CD14-positive monocyte (primary cell): ENCODE measurements at regions not wholly inside any gene's neighbourhood (a gene's known extent, or its start where the extent isn't known, plus 50 kb on each side); places are given as distances from the start of the nearest gene placed in this dataset.

Experiments used
- DNase-seq, 3 donors: peaks; one replicate each; pipeline ENCODE4 v3.0.0-alpha.2; 2011 to 2022
- H2AFZ ChIP-seq: 2 replicates; pipeline ENCODE4 v1.6.0; 2012; ENCODE audit warnings: mild to moderate bottlenecking, low read depth, low read length, inconsistent platforms; ENCODE audit not compliant: insufficient read depth, poor library complexity, severe bottlenecking
- H3K27ac ChIP-seq, 2 donors: 1 replicate in 1 of 2; 2 replicates in 1 of 2; pipeline ENCODE4 v1.5.1; 2012 to 2013; ENCODE audit warnings: low read length in 2 of 2, control low read depth in 1 of 2, inconsistent platforms in 1 of 2, low read depth in 1 of 2, mild to moderate bottlenecking in 1 of 2
- H3K27me3 ChIP-seq, 2 donors: one replicate each; pipeline versions ENCODE4 v1.6.0 to v1.6.1; 2011 to 2013; ENCODE audit warnings: low read length in 2 of 2; ENCODE audit not compliant: control insufficient read depth in 2 of 2, insufficient read depth in 2 of 2
- H3K36me3 ChIP-seq, 2 donors: replicated peaks in 1 of 2; 1 replicate in 1 of 2; 2 replicates in 1 of 2; pipeline versions ENCODE4 v1.5.1 to v1.6.1; 2012 to 2013; ENCODE audit warnings: low read length in 2 of 2, control low read depth in 1 of 2, inconsistent platforms in 1 of 2, mild to moderate bottlenecking in 1 of 2; ENCODE audit not compliant: insufficient read depth in 2 of 2, control insufficient read depth in 1 of 2
- H3K4me1 ChIP-seq, 2 donors: 1 replicate in 1 of 2; 2 replicates in 1 of 2; pipeline versions ENCODE4 v1.5.1 to v1.6.1; 2012 to 2013; ENCODE audit warnings: low read length in 2 of 2, control low read depth in 1 of 2, inconsistent platforms in 1 of 2, mild to moderate bottlenecking in 1 of 2, moderate library complexity in 1 of 2; ENCODE audit not compliant: insufficient read depth in 2 of 2, control insufficient read depth in 1 of 2
- H3K4me2 ChIP-seq: replicated peaks from 2 replicates; pipeline ENCODE3; 2012; ENCODE audit warnings: low read length, moderate library complexity, mild to moderate bottlenecking; ENCODE audit not compliant: poor library complexity, severe bottlenecking; ENCODE audit errors: extremely low read depth
- H3K4me3 ChIP-seq, 3 experiments: fragments of 200-600 bp in 1 of 3; sonication (generic) in 1 of 3; replicated peaks in 1 of 3; 1 replicate in 2 of 3; 2 replicates in 1 of 3; pipeline ENCODE4 v1.5.1; 2011 to 2013; ENCODE audit warnings: low read length in 3 of 3, mild to moderate bottlenecking in 3 of 3, control low read depth in 2 of 3, low read depth in 2 of 3, inconsistent platforms in 1 of 3, moderate library complexity in 1 of 3
- H3K79me2 ChIP-seq: 2 replicates; pipeline ENCODE4 v1.6.0; 2012; ENCODE audit warnings: mild to moderate bottlenecking, control low read depth, inconsistent platforms, low read length, moderate library complexity; ENCODE audit not compliant: insufficient read depth
- H3K9ac ChIP-seq: 2 replicates; pipeline ENCODE4 v1.6.0; 2017; ENCODE audit warnings: low read length, mild to moderate bottlenecking; ENCODE audit not compliant: insufficient read depth, poor library complexity, severe bottlenecking
- H3K9me3 ChIP-seq, 2 donors: replicated peaks in 1 of 2; 1 replicate in 1 of 2; 2 replicates in 1 of 2; pipeline versions ENCODE4 v1.5.1 to v1.6.1; 2012 to 2013; ENCODE audit warnings: low read length in 2 of 2, control low read depth in 1 of 2; ENCODE audit not compliant: control insufficient read depth in 1 of 2, insufficient read depth in 1 of 2
- H4K20me1 ChIP-seq: 2 replicates; pipeline ENCODE4 v1.6.0; 2012; ENCODE audit warnings: mild to moderate bottlenecking, low read length, control low read depth, moderate library complexity; ENCODE audit not compliant: insufficient read depth
- H3K27ac Mint-ChIP-seq, 7 donors: one replicate each; pipeline ENCODE4 v1.8.0; 2020; ENCODE audit warnings: mild to moderate bottlenecking in 7 of 7, mixed read lengths in 7 of 7, moderate library complexity in 6 of 7, inconsistent platforms in 2 of 7
- H3K27me3 Mint-ChIP-seq, 3 donors: one replicate each; pipeline ENCODE4 v1.8.0; 2021 to 2022; ENCODE audit warnings: low read depth in 3 of 3, mild to moderate bottlenecking in 3 of 3, mixed read lengths in 3 of 3, moderate library complexity in 3 of 3, inconsistent platforms in 1 of 3
- H3K36me3 Mint-ChIP-seq, 2 donors: one replicate each; pipeline ENCODE4 v1.8.0; 2020; ENCODE audit warnings: mixed read lengths in 2 of 2, inconsistent platforms in 1 of 2, mild to moderate bottlenecking in 1 of 2
- H3K4me1 Mint-ChIP-seq: one replicate; pipeline ENCODE4 v1.8.0; 2020; ENCODE audit warnings: mild to moderate bottlenecking, mixed read lengths
- H3K4me3 Mint-ChIP-seq, 2 donors: one replicate each; pipeline ENCODE4 v1.8.0; 2020; ENCODE audit warnings: mild to moderate bottlenecking in 2 of 2, mixed read lengths in 2 of 2, moderate library complexity in 1 of 2
- H3K9me3 Mint-ChIP-seq, 7 donors: one replicate each; pipeline ENCODE4 v1.8.0; 2020 to 2022; ENCODE audit warnings: mixed read lengths in 7 of 7, mild to moderate bottlenecking in 6 of 7, moderate library complexity in 6 of 7, inconsistent platforms in 2 of 7
- CTCF ChIP-seq: fragments of 200-600 bp; IDR thresholded peaks from one replicate; pipeline ENCODE4 v1.8.0; 2022; ENCODE audit warnings: antibody characterized with exemption, mild to moderate bottlenecking
- WGBS: methylation state at CpG from one replicate; pipeline ENCODE4 v1.1.5; 2013; ENCODE audit warnings: missing lambda C conversion rate; ENCODE audit not compliant: insufficient coverage; 5-methylcytosine and 5-hydroxymethylcytosine counted together
- intact Hi-C, 2 donors: fragments of 100-400 bp; cut with micrococcal nuclease; formaldehyde crosslinking; loops; one replicate each; pipeline versions ENCODE4 v1.15.0 to v1.15.1; 2023

GRCh38 chr5:16000056-16000455, 179.5 kb downstream of the MARCHF11 start:
- H4K20me1 ChIP-seq = no peaks in the 10 kb centered on the region
- Mint-ChIP-seq H3K27ac (no peak overlapping the region), H3K27me3 (no peaks in the 10 kb centered on the region), H3K4me1 (no peaks in the 10 kb centered on the region), H3K36me3 (no peaks in the 10 kb centered on the region), H3K9me3 (peaks cover 0 to 16% (median 7%) of the 10 kb centered on the region in 7 donors), H3K4me3 (no peak overlapping the region)
- 86% methylated on average over 1 of the region's 2 CpGs for WGBS
- H3K4me3 ChIP-seq = no peak overlapping the region
- no peak for TF ChIP-seq CTCF
- no peak overlapping the region for H3K9ac ChIP-seq
- no peaks in the 10 kb centered on the region for H3K27me3 ChIP-seq
- H3K36me3 ChIP-seq = no peaks in the 10 kb centered on the region
- peaks cover 9 to 11% of the 10 kb centered on the region in 2 donors for H3K9me3 ChIP-seq
- H3K27ac ChIP-seq = no peak overlapping the region
- H3K4me2 ChIP-seq = no peak overlapping the region
- no peak for DNase-seq
- no peak overlapping the region for H2AFZ ChIP-seq
- no peaks in the 10 kb centered on the region for H3K4me1 ChIP-seq
- H3K79me2 ChIP-seq = no peaks in the 10 kb centered on the region
- intact Hi-C loops = no loop called here

GRCh38 chr5:15995341-15996052, 184.1 kb downstream of the MARCHF11 start:
- no CpG with 5 or more reads among the region's 2 CpGs for WGBS
- peaks cover 9 to 12% of the 10 kb centered on the region in 2 donors for H3K9me3 ChIP-seq
- H3K27me3 ChIP-seq = no peaks in the 10 kb centered on the region
- H3K9ac ChIP-seq = no peak overlapping the region
- H3K79me2 ChIP-seq = no peaks in the 10 kb centered on the region
- no peak overlapping the region for H3K4me2 ChIP-seq
- H2AFZ ChIP-seq = no peak overlapping the region
- H4K20me1 ChIP-seq = no peaks in the 10 kb centered on the region
- Mint-ChIP-seq H3K27me3 (no peaks in the 10 kb centered on the region), H3K9me3 (peaks cover 2 to 13% (median 7%) of the 10 kb centered on the region in 7 donors), H3K4me1 (no peaks in the 10 kb centered on the region), H3K36me3 (no peaks in the 10 kb centered on the region), H3K4me3 (no peak overlapping the region), H3K27ac (no peak overlapping the region)
- intact Hi-C loops = no loop called here
- no peak overlapping the region for H3K27ac ChIP-seq
- DNase-seq = no peak
- TF ChIP-seq CTCF = no peak
- H3K4me1 ChIP-seq = no peaks in the 10 kb centered on the region
- H3K36me3 ChIP-seq = no peaks in the 10 kb centered on the region
- H3K4me3 ChIP-seq = no peak overlapping the region
